Upper lobe of left lung (tissue), 4 donors: ENCODE measurements at regions not wholly inside any gene's neighbourhood (a gene's known extent, or its start where the extent isn't known, plus 50 kb on each side); places are given as distances from the start of the nearest gene placed in this dataset.

ENCODE experiments used
- CTCF ChIP-seq, 6 experiments: fragments of 450-650 bp in 4 of 6; fragments of 200-600 bp in 2 of 6; sonication (generic) in 2 of 6; IDR thresholded peaks; one replicate each; pipeline ENCODE4 v1.5.1; 2016 to 2019; ENCODE audit warnings: antibody characterized with exemption in 6 of 6
- EP300 ChIP-seq, 4 donors: sonication (generic); formaldehyde crosslinking; IDR thresholded peaks; one replicate each; pipeline ENCODE4 v1.5.1; 2017; ENCODE audit warnings: antibody characterized with exemption in 4 of 4, control low read depth in 2 of 4
- POLR2AphosphoS5 ChIP-seq, 2 donors: sonication (generic); formaldehyde crosslinking; IDR thresholded peaks; one replicate each; pipeline ENCODE4 v1.5.1; 2017; ENCODE audit warnings: antibody characterized with exemption in 2 of 2

DNA sequence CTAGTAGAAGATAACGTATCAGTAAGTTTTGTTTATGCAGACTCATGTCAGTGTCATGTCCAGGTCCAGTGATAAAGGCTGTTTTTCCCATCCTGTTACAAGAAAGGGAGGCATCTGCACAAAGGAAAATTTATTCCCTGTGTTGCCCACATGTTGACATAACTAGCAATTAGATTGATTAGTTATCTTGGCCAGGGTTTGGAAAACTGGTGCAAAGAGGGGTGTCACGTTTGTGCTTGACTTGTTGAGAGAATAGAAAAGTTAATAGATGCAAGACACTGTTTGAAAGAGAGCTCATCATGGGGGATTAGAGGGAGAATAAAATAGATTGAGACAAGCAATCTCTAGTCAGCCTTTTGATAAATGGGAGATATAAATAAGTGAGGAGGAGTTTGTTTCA is 1357.0 kb upstream of the AGA start:
- no peak for TF ChIP-seq EP300 (IDR thresholded peaks at IDR 0.05)
- no peak for TF ChIP-seq CTCF (IDR thresholded peaks at IDR 0.05)
- TF ChIP-seq POLR2AphosphoS5 (IDR thresholded peaks at IDR 0.05) = no peak
